ENCODE measurements at regions not wholly inside any gene's neighbourhood (a gene's known extent, or its start where the extent isn't known, plus 50 kb on each side); places are given as distances from the start of the nearest gene placed in this dataset.

GRCh38 chr3:180523040-180523439, 78.9 kb upstream of the TTC14 start:
- DNase-seq (ENCODE audit: low spot score) (no peak), ATAC-seq (no peak)
- CTCF ChIA-PET, result no interaction called here
- no peaks in the 10 kb centered on the region for H3K4me1 Mint-ChIP-seq
- no peak overlapping the region for H3K4me3 Mint-ChIP-seq
- H3K27me3 Mint-ChIP-seq (ENCODE audit: low read depth), result no peaks in the 10 kb centered on the region; the same call in 1 of the 2 replicates
- POLR2A ChIA-PET, result no interaction called here
- no peak overlapping the region for H3K27ac Mint-ChIP-seq
- peaks cover 2% of the 10 kb centered on the region for H3K36me3 Mint-ChIP-seq
- no peak for TF ChIP-seq ZSCAN18 (CRISPR knock-in tag; IDR thresholded peaks at IDR 0.05)
- TF ChIP-seq ZBTB21 (CRISPR knock-in tag; IDR thresholded peaks at IDR 0.05; ENCODE audit: borderline replicate concordance), result no peak
- H3K9me3 Mint-ChIP-seq, result peaks cover 48% of the 10 kb centered on the region

DNA sequence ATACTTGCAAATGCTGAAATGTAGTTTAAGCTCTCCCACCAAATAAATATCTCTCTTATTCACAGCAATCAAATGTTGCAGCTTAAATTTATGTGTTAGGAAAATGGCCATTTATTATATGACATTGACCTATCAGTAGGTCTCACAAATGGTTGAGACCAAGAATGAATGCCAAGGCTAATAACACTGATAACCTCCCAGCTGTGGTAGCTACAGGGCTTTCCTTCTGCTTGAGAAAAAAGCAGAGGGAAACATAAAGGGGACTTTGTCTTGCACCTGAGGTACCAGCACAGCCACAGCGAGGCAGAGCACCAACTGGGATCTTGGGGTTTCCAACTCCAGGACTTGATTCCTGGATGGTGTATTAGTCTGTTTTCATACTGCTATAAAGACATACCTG, 73.1 kb upstream of the TTC14 start:
- peaks cover 8% of the 10 kb centered on the region for H3K9me3 Mint-ChIP-seq
- DNase-seq (ENCODE audit: low spot score), result no peak
- no peaks in the 10 kb centered on the region for H3K27me3 Mint-ChIP-seq (ENCODE audit: low read depth)
- no peak overlapping the region for H3K4me3 Mint-ChIP-seq
- no peaks in the 10 kb centered on the region for H3K4me1 Mint-ChIP-seq
- no peak overlapping the region for H3K27ac Mint-ChIP-seq
- POLR2A ChIA-PET, result no interaction called here
- 0 out of 2 replicates have a peak, but pooled peaks cover 2% of the 10 kb centered on the region for H3K36me3 Mint-ChIP-seq
- ATAC-seq, result no peak
- no peak for TF ChIP-seq ERG (CRISPR knock-in tag; IDR thresholded peaks at IDR 0.05)
- CTCF ChIA-PET, result no interaction called here

GRCh38 chr3:180529778-180530177, 72.2 kb upstream of the TTC14 start:
- Mint-ChIP-seq H3K4me1 (no peaks in the 10 kb centered on the region), H3K27me3 (ENCODE audit: low read depth) (no peaks in the 10 kb centered on the region), H3K36me3 (0 out of 2 replicates have a peak, but pooled peaks cover 2% of the 10 kb centered on the region), H3K4me3 (no peak overlapping the region), H3K27ac (no peak overlapping the region), H3K9me3 (peaks cover 8% of the 10 kb centered on the region)
- DNase-seq (ENCODE audit: low spot score) (no peak), ATAC-seq (no peak)
- POLR2A ChIA-PET, result no interaction called here
- CTCF ChIA-PET, result no interaction called here
- TF ChIP-seq ETV6 (CRISPR knock-in tag; IDR thresholded peaks at IDR 0.05) (no peak), CREB1 (CRISPR knock-in tag; IDR thresholded peaks at IDR 0.05) (no peak), ELF4 (CRISPR knock-in tag; IDR thresholded peaks at IDR 0.05; ENCODE audit: low read depth) (no peak), FOXJ3 (CRISPR knock-in tag; IDR thresholded peaks at IDR 0.05; ENCODE audit: borderline replicate concordance) (no peak), E2F5 (CRISPR knock-in tag; IDR thresholded peaks at IDR 0.05) (no peak), PRRX2 (CRISPR knock-in tag; IDR thresholded peaks at IDR 0.05) (no peak)
- TF ChIP-seq, protein P1, sequence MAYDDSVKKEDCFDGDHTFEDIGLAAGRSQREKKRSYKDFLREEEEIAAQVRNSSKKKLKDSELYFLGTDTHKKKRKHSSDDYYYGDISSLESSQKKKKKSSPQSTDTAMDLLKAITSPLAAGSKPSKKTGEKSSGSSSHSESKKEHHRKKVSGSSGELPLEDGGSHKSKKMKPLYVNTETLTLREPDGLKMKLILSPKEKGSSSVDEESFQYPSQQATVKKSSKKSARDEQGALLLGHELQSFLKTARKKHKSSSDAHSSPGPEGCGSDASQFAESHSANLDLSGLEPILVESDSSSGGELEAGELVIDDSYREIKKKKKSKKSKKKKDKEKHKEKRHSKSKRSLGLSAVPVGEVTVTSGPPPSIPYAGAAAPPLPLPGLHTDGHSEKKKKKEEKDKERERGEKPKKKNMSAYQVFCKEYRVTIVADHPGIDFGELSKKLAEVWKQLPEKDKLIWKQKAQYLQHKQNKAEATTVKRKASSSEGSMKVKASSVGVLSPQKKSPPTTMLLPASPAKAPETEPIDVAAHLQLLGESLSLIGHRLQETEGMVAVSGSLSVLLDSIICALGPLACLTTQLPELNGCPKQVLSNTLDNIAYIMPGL (CRISPR knock-in tag; IDR thresholded peaks at IDR 0.05), result no peak
- TF ChIP-seq, protein P2, sequence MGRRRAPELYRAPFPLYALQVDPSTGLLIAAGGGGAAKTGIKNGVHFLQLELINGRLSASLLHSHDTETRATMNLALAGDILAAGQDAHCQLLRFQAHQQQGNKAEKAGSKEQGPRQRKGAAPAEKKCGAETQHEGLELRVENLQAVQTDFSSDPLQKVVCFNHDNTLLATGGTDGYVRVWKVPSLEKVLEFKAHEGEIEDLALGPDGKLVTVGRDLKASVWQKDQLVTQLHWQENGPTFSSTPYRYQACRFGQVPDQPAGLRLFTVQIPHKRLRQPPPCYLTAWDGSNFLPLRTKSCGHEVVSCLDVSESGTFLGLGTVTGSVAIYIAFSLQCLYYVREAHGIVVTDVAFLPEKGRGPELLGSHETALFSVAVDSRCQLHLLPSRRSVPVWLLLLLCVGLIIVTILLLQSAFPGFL (CRISPR knock-in tag; IDR thresholded peaks at IDR 0.05; ENCODE audit: borderline replicate concordance), result no peak

GRCh38 chr3:180530276-180530675, 71.7 kb upstream of the TTC14 start:
- POLR2A ChIA-PET, result interaction anchor here (0.6 kb wide), 1 partner anchor 142 kb away, joined by 12 read pairs; no protein-coding TSS in a partner anchor
- H3K9me3 Mint-ChIP-seq, result peaks cover 8% of the 10 kb centered on the region
- TF ChIP-seq ATF2 (CRISPR knock-in tag; IDR thresholded peaks at IDR 0.05; ENCODE audit: borderline replicate concordance, low read depth) (no peak), CBFB (CRISPR knock-in tag; IDR thresholded peaks at IDR 0.05; ENCODE audit: low read depth) (no peak), MXD4 (CRISPR knock-in tag; IDR thresholded peaks at IDR 0.05; ENCODE audit: borderline replicate concordance) (no peak), SMAD3 (CRISPR knock-in tag; IDR thresholded peaks at IDR 0.05; ENCODE audit: borderline replicate concordance) (no peak), ELF4 (CRISPR knock-in tag; IDR thresholded peaks at IDR 0.05; ENCODE audit: low read depth) (no peak), ZSCAN18 (CRISPR knock-in tag; IDR thresholded peaks at IDR 0.05) (no peak)

More at GRCh38 chr3:180530276-180530675, 71.7 kb upstream of the TTC14 start:
- Mint-ChIP-seq H3K4me3 (no peak overlapping the region), H3K27me3 (ENCODE audit: low read depth) (no peaks in the 10 kb centered on the region), H3K27ac (no peak overlapping the region), H3K4me1 (no peaks in the 10 kb centered on the region), H3K36me3 (0 out of 2 replicates have a peak, but pooled peaks cover 2% of the 10 kb centered on the region)
- ATAC-seq, result no peak
- no peak for DNase-seq (ENCODE audit: low spot score)
- CTCF ChIA-PET, result no interaction called here

Measured in WTC11 (cell line).